HG03025 (cell line): ENCODE measurements at regions not wholly inside any gene's neighbourhood (a gene's known extent, or its start where the extent isn't known, plus 50 kb on each side); places are given as distances from the start of the nearest gene placed in this dataset.
"Not testable (repeated sequence)": the region's sequence is repeated elsewhere in the genome, so short reads cannot be mapped to it uniquely, and the experiment has no call there.

Source experiments
- ATAC-seq: cut with Tn5 transposase; IDR thresholded peaks from one replicate; pipeline ENCODE4 v1.9.1; 2021; ENCODE audit warnings: mild to moderate bottlenecking, moderate library complexity; ENCODE audit not compliant: unreplicated experiment, low FRiP score

GRCh38 chr3:6438031-6438430 is 422.9 kb upstream of the GRM7 start:
- no peak for ATAC-seq

- ATAC-seq = no peak
Observed at GRCh38 chr3:6439226-6439625, 421.7 kb upstream of the GRM7 start.

- ATAC-seq = no peak
Observed at GRCh38 chr3:6439824-6440223, 421.1 kb upstream of the GRM7 start.

GRCh38 chr3:6444888-6445658 is 415.8 kb upstream of the GRM7 start:
- no peak for ATAC-seq

GRCh38 chr3:6447166-6447801 is 413.6 kb upstream of the GRM7 start:
- no peak for ATAC-seq

GRCh38 chr3:6448011-6448410 is 412.9 kb upstream of the GRM7 start:
- ATAC-seq = no peak

- ATAC-seq = no peak
Observed at GRCh38 chr3:6449099-6449498, 411.8 kb upstream of the GRM7 start.

GRCh38 chr3:6452974-6453373 is 407.9 kb upstream of the GRM7 start:
- ATAC-seq = no peak

- no peak for ATAC-seq
Observed at GRCh38 chr3:6455031-6455430, 405.9 kb upstream of the GRM7 start.

GRCh38 chr3:6467186-6467585 is 393.7 kb upstream of the GRM7 start:
- ATAC-seq = no peak

- no peak for ATAC-seq
Observed at GRCh38 chr3:6468589-6468988, 392.3 kb upstream of the GRM7 start.

GRCh38 chr3:6471744-6472143 is 389.2 kb upstream of the GRM7 start:
- ATAC-seq = no peak

GRCh38 chr3:6490487-6491327 is 370.2 kb upstream of the GRM7 start:
- ATAC-seq = not testable (repeated sequence)

GRCh38 chr3:6491768-6492167 is 369.1 kb upstream of the GRM7 start:
- no peak for ATAC-seq

- ATAC-seq = no peak
Observed at GRCh38 chr3:6492306-6492705, 368.6 kb upstream of the GRM7 start.

GRCh38 chr3:6498944-6499343 is 362.0 kb upstream of the GRM7 start:
- not testable (repeated sequence) for ATAC-seq

- no peak for ATAC-seq
Observed at GRCh38 chr3:6504347-6504746, 356.6 kb upstream of the GRM7 start.

- no peak for ATAC-seq
Observed at GRCh38 chr3:6504834-6505233, 356.1 kb upstream of the GRM7 start.

- ATAC-seq = no peak
Observed at GRCh38 chr3:6508410-6508759, 352.5 kb upstream of the GRM7 start.

- ATAC-seq = no peak
Observed at GRCh38 chr3:6509576-6509975, 351.3 kb upstream of the GRM7 start.

GRCh38 chr3:6510713-6511112 is 350.2 kb upstream of the GRM7 start:
- ATAC-seq = no peak
